Fibroblast of the conjunctiva (primary cell): ENCODE measurements at regions not wholly inside any gene's neighbourhood (a gene's known extent, or its start where the extent isn't known, plus 50 kb on each side); places are given as distances from the start of the nearest gene placed in this dataset.
"Not testable (repeated sequence)": the region's sequence is repeated elsewhere in the genome, so short reads cannot be mapped to it uniquely, and the experiment has no call there.

ENCODE experiments used
- DNase-seq: peaks from one replicate; pipeline ENCODE4 v3.0.0-alpha.2; 2010; ENCODE audit warnings: low read depth

- DNase-seq = no peak
Measured at GRCh38 chr13:104967836-104968630, 1567.4 kb downstream of the EFNB2 start.

GRCh38 chr13:104967376-104967775, 1568.1 kb downstream of the EFNB2 start:
- no peak for DNase-seq

GRCh38 chr13:104962411-104962810, 1573.1 kb downstream of the EFNB2 start:
- DNase-seq = no peak

GRCh38 chr13:104961246-104961645, 1574.2 kb downstream of the EFNB2 start:
- no peak for DNase-seq

- peak; percentile 46 for DNase-seq
Measured at GRCh38 chr13:104954210-104954609, 1581.3 kb downstream of the EFNB2 start.

- peak; percentile 69 for DNase-seq
Measured at GRCh38 chr13:104953588-104953987, 1581.9 kb downstream of the EFNB2 start.

GRCh38 chr13:104949840-104950740, 1585.4 kb downstream of the EFNB2 start:
- DNase-seq = no peak

- no peak for DNase-seq
Measured at GRCh38 chr13:104944176-104944575, 1591.3 kb downstream of the EFNB2 start.

GRCh38 chr13:104943331-104943730, 1592.1 kb downstream of the EFNB2 start:
- no peak for DNase-seq

GRCh38 chr13:104937881-104938280, 1597.6 kb downstream of the EFNB2 start:
- no peak for DNase-seq

- DNase-seq = no peak
Measured at GRCh38 chr13:104936304-104936703, 1599.2 kb downstream of the EFNB2 start.

- not testable (repeated sequence) for DNase-seq
Measured at GRCh38 chr13:104920513-104920912, 1614.9 kb downstream of the EFNB2 start.

- DNase-seq = no peak
Measured at GRCh38 chr13:104920091-104920490, 1615.4 kb downstream of the EFNB2 start.

- no peak for DNase-seq
Measured at GRCh38 chr13:104900191-104900817, 1635.2 kb downstream of the EFNB2 start.

GRCh38 chr13:104898484-104898883, 1637.0 kb downstream of the EFNB2 start:
- DNase-seq = no peak

- no peak for DNase-seq
Measured at GRCh38 chr13:104895521-104895920, 1639.9 kb downstream of the EFNB2 start.

GRCh38 chr13:104875038-104875754, 1660.3 kb downstream of the EFNB2 start:
- DNase-seq = no peak

- no peak for DNase-seq
Measured at GRCh38 chr13:104872153-104872552, 1663.3 kb downstream of the EFNB2 start.

GRCh38 chr13:104871456-104871855, 1664.0 kb downstream of the EFNB2 start:
- DNase-seq = no peak

- no peak for DNase-seq
Measured at GRCh38 chr13:104869501-104869900, 1666.0 kb downstream of the EFNB2 start.

- no peak for DNase-seq
Measured at GRCh38 chr13:104868806-104869205, 1666.7 kb downstream of the EFNB2 start.

GRCh38 chr13:104855581-104855980, 1679.9 kb downstream of the EFNB2 start:
- DNase-seq = no peak
